Amygdala (tissue), 56 donors: ENCODE measurements at regions not wholly inside any gene's neighbourhood (a gene's known extent, or its start where the extent isn't known, plus 50 kb on each side); places are given as distances from the start of the nearest gene placed in this dataset.

Experiments
- DNase-seq, 56 donors: peaks; one replicate each; lab custom pipeline; 2025; lab: John Stamatoyannopoulos, UW

DNA sequence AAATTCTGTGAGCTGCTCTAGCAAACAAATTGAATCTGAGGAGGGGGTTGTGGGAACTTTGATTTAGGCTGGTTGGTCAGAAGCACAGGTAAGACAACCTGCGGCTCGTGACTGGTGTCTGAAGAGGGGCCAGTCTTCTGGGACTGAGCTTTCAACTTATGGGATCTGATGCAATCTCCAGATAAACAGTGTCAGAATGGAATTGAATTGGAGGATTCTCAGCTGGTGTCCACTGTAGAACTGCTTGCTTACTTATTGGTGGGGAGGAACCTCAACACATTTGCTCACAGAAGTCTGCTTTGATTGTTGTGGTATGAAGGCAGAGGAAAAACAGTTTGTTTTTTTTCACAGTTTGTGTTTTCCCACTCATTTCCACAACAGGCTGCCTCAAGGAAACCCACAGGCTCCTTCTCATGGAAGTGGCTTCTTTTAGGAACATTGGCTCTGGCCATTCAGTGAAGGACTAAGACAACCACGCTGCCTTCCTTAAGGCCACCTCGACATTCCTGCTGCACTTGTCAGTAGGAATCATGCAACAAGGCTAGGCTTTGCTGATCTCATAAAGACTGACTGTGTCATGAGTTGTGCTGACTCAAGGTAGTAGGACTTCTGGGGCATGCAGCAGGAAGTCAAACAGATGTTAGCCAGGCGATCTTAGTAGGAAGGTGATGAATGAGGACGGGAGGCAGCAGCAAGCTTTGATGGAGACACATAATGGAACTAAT, 104.7 kb downstream of the TSN start:
- no peak for DNase-seq

DNA sequence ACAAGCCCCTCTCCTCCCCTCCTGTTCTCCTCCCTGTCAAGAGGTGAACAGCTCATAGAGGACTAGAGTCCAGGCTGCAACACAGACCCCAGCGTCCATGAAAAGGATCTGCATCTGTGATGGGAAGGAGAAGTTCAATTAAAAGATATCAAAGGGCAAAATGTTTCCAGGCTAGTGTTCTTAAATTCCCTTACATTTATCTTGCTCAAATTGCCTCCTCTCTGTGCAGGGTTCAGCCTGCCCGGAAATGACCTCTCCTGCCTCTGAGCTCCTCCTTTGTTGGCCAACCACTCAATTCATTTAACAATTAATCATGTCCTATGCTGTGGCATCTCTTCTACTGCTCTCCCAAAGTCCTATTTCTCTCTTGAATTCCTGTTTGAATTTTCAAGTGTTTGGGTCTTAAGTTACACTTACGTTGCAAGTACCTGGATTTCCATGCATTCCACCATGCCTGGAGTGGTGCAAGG, 105.3 kb downstream of the TSN start:
- no peak for DNase-seq

DNA sequence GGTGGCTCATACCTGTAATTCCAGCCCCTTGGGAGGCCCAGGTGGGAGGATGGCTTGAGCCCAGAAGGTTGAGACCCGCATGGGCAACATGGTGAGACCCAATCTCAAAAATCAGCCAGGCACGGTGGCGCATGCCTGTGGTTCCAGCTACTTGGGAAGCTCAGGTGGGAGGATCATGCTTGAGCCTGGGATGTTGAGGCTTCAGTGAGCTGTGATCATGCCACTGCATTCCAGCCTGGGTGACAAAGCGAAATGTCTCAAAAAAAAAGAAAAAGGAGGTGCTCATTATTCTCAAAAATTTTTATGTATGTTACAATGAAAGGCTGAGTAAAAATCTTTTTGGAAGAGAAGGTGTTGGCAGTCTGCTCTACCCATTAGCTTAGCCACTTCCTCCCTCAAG, 106.8 kb downstream of the TSN start:
- no peak for DNase-seq

DNA sequence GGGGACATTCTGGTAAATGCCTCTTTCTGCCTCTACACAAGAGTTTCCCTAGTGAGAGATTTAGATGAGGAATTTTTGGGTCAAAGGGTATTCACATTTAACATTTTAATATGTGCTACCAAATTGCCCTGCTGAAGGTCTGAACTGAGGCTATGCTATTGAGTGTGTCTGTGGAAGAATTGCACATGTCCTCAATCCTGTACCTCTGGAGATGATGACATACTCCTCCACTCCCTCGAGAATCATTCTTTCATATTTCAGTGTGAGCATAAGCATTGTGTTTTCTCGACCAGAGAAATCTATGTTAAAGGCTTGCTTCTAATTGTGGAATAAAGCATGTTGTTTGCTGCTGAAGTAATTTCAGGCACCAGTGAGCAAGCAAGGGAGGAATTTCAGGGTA, 110.5 kb downstream of the TSN start:
- DNase-seq: no peak

DNA sequence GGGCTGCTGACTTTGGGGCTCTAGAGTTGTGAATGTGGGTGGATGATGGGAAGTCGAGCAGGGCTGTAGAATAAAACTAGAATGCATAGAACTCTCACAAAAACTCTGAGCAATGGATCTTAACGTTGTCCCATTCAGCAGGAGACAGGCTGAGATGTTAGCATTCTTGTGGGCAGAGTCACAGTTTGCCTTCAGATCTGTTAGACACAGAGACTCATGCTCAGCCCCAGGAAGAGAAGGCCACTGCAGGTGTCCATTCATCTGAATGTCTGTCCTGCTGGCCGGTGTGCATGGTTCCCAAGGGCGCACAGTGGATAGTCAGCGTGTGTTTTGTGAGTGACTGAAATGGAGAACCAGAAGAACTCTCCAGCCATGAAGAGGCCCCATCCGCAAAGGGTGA, 111.3 kb downstream of the TSN start:
- DNase-seq: no peak

DNA sequence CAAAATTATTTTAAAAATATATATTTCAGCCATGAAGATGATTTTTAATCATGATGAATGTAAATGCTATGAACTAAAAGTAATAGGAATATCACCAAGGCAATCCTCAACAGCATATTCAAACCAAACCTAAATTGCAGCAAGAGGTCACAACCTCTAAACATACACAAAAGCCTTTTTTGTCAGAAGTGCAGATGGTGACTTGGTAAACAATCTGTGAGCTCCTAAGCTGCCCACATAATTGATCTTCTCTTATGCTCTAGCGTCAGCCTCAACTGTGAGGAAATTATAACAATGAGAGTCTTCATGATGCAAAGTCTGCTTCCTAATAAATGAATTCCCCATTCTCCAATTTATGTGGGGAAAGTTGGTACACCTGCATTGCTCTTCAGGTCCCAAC, 113.2 kb downstream of the TSN start:
- no peak for DNase-seq

DNA sequence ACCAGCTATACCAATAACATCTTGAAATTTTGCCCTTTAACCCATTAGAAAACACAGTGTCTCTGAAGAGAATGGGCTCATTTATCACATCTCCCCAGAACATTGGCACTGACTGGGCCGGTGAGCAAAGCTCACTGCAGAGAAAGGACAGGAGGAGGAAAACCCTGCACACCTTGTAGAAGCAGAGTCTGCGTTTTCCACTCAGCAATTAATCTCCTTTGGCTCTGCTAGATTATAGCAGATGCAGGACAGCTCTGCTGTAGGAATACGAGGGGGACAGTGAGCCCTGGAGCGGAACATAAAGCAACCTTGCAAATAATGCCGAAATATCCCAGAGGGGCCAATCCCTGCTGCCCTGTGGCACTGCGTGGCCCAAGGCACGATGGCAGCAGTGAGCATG, 113.9 kb downstream of the TSN start:
- DNase-seq: no peak

DNA sequence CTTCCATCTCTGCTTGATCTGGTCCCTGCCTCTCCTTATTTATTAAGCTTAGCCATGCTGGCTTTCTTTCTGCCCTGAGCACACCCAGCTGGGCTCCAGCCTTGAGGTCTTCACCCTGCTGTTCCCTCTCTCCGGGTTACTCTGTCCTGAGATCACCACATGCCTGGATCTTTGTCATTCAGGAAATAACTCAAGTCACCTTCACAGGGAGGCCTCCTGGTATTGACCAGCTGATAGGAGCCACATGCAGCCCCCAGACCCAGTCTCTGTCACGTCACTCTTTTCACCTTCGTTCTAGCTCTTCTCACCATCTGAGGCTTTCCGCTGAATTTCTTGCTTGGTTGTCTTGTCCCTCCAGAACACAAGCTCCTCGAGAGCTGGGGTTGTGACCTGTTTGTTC, 114.4 kb downstream of the TSN start:
- no peak for DNase-seq

DNA sequence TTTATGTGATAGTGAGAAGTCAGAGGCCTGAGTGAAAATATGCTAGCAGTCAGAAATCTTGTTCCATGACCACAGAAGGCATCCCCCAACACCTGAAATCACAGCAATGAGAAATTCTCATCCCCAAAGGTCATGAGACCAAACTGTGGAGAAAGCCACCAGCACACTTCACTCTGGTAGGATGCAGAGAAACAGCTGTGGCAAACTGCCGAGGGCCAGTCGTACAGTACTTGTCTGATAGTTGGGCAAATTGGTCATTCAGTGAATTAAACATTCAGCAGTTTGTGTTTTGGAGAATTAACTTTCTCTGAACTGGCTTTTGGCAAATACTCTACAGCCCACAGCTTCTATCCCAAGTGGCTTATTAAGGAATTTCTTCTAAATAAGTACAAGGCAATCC, 117.2 kb downstream of the TSN start:
- no peak for DNase-seq

DNA sequence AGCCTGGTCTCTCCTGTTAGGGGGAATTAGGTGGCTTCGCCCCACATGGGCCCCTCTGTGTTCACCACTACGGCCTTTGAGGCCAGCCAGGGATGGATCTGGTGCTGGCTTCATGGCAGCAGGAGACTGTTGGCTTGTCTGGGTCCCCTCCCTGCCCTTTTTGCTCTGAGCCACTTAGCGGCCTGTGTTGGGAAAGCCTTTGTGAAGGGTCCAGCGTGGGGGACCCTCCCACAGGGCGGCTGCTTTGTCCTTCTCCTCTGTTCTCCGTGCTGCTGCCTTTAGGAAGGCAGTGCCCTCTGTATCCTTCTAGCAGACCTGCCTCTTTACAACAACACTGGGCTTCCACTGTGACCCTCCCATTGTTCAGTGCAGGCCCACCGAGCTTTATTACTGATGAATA, 118.4 kb downstream of the TSN start:
- no peak for DNase-seq

DNA sequence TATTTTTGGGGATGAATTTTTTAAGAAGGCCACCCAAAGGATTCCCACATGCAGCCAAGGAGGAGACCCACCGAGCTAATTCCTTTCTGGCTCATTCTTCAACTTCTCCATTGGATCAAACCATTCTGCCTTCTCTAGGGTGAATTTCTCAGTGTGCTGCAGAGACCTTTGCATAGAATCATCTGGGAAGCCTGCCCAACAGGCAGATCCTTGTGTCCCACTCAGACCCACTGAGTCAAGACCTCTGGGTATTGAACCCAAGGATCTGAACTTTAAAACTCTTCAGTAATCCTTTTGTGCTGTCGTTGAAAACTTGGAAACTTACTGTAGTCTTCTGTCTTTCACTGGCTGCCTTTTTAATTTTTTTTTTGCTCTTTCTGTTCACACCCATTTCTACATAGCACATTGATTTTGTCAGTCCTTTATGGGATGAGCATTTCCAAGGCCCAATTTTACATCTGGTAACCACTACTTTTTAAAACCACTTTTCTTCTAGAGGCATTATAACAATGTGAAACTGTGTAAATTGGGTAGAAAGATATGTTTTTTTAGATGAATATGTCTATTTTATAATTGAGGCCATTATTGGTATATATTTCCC, 120.2 kb downstream of the TSN start:
- no peak for DNase-seq

DNA sequence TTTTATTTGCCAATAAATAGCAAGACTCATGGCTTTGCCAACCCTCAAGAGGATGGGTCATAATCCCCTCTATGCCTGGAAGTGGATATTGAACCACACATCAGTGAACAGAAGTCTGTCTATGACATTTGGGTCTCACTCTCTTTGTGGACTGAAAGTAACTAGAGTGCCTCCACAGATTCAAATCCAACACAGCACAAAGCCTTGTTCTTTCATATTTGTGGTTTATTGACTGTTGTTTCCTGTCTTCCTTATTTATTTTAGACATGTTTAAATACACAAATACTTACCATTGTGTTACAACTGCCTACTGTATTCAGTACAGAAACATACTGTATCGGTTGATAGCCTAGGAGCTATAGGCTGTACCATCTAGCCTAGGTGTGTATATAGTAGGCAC, 121.9 kb downstream of the TSN start:
- no peak for DNase-seq

DNA sequence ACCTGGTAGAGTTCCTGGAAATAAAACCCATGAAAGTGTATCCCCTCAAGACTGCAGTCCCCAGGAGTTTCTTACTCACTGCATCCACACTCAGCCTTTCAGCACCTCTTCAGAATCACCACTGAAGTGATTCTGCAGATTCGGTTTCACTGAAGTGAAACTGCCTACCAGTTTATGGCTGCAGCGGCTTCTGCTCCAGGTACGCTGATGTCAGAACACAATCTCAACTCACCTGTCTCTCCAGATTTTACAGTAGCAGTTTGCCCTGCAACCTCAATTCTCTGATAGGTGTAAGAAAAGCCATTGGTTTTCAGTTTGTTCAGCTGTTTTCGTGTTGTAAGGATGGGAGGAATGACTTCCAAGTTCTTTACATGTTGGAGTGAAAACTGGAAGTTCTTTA, 124.8 kb downstream of the TSN start:
- DNase-seq: no peak

DNA sequence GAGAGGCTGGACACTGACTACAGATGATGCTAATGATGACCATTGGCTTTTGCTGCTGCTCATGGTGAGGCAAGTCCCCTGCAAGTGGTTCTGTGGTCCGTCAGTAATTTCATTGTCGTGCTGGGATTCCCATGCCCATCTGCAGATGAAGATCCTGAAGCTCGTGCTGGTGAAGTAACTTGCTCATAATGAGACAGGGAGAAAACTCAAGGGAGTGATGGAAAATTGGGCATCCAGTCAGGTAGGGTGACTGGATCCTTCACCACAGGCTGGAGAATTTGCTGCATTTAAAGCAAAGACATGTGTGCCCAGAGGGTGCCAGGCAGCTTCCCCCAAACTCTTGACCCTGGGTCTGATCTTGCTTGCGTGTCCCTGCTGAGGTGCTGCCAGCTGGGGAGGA, 125.6 kb downstream of the TSN start:
- DNase-seq: no peak

DNA sequence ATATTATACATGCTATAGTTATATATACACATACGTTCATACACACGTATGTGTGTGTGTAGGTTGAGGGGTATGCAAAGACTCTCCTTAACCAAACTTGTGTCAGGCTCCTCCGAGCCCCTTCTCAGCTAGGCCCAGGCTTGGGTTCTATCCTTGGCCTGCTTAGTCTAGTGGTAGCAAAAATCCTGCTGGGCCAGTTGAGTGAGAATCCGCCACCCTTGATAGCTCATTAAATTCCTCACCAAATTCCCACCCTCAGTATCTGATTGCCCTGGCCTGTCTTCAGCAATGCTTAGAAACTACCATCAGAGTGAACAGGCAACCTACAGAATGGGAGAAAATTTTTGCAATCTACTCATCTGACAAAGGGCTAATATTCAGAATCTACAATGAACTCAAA, 126.5 kb downstream of the TSN start:
- DNase-seq: no peak

DNA sequence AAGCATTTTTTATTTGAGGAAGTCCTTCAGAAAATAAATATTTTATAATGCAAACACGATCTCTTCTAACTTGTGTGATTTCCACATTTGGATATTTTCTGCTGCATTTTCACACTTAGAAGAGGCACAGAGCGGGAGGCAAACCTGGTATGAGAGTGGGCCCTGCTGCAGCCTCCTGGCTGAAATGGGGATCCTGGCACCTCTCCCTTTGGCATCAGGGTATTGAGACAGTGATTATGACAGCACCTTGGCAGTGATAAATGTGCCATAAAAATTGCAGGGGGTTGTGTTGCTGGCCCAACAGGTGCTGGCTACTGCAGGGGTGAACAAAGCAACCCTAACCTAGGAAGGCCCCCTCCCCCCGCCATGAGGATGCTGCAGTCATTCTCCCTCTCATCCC, 128.6 kb downstream of the TSN start:
- DNase-seq: no peak

DNA sequence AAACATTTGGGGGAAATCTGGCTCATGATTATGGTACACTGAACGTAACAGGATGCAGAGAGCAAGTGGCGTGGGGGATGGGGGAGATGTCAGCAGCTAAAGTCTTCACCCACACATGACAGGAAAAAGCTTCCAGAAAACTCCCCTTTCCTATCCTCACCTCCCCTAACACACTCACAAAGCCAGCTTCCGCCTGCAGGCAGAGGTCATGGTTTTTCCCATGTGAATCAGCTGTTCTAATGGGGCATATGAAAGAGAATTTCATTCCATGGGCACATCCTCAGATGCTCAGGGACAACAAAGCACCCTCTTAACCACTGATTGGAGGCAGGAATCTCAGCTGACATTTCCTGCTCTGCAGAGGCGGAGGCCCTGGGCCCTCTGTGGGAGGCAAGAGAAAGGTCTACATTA, 129.1 kb downstream of the TSN start:
- no peak for DNase-seq

DNA sequence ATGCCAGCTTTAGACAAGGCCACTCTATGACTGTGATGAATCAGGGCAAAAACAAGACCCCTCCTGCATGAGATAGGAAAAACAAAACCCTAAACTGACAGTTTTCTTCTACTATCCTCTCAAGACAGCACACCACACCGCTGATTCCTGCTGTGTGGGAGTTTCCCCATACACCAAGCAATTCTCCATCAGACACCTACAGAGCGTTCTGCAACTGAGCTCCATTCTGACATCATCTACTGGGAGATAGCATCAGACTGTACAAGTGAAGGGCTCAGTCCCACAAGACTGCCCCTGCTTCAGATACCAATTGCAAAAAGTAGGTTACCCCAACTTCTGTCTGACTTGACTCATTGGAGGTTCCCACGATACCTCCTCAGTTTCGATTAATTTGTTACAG, 130.6 kb downstream of the TSN start:
- no peak for DNase-seq

DNA sequence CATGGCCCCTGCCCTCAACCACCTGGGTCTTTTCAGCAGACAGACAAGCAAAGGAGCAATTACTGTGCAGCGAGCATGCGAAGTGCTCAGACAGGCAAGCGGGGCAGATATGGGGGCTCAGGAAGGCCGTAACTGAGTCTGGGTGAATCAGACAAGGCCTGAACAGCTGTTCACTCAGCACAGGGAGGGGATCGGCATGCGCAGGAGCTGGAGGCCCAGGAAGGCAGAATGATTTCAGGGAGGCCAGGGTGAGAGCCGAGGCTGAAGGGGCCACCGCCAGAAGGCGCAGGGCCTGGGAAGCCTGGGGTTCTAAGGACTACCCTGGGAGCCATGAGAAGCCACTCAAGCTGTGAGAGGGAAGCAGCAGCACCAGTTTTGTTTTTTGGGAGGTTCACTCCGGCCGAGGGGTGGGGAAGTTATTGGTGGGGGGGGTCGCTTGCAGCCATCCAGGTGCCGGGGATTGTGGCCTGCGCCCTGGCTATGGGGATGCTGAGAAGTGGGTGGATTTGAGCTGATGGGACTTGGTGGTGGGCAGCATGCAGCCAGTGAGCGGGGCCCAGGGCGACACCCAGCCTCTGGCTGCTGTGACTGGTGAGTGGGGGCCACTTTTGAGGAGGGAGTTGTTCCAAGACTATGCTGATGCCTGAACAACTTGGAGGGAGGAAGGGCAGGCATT, 132.2 kb downstream of the TSN start:
- no peak for DNase-seq

DNA sequence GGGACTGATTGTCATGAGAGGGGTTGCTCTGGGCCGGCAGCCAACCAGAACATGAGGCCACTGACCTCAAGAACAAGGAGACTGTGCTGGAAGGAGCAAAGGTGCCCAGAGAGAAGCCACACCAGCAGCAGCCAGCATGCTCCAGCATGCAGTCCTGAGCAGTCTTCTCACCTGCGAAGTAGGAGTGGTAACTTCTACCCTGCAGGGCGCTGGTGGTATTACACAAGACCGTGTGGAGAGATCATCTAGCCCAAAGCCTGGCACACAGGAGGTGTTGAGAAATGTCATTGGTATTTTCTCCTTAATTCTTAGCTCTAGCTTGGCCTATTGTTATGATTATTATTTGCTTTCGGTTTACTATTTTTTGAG, 132.7 kb downstream of the TSN start:
- DNase-seq: peak in 3 of 56 donors; percentile 14 to 20 (median 15)

DNA sequence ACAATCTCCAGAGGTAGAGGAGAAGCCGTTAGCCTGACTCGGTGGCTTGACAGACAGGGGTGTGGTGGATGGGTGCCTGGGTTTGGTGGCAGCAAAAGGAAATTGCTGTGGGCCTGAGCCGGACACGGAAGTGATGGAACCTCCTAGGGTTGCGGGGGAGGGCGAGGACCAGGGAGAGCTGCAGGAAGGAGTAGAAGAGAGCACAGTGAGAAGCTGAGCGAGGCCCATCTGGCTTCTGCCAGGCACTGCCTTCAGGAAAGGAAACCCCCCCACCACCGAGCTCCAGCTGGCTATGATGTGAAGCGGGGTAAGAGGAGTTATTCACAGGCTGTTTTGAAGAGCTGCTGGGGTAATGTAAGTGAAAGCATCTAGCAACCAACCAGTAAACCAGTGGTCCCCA, 134.6 kb downstream of the TSN start:
- peak in 2 of 56 donors; percentile 12 to 23 for DNase-seq
